ENCODE measurements at regions not wholly inside any gene's neighbourhood (a gene's known extent, or its start where the extent isn't known, plus 50 kb on each side); places are given as distances from the start of the nearest gene placed in this dataset.

DNA sequence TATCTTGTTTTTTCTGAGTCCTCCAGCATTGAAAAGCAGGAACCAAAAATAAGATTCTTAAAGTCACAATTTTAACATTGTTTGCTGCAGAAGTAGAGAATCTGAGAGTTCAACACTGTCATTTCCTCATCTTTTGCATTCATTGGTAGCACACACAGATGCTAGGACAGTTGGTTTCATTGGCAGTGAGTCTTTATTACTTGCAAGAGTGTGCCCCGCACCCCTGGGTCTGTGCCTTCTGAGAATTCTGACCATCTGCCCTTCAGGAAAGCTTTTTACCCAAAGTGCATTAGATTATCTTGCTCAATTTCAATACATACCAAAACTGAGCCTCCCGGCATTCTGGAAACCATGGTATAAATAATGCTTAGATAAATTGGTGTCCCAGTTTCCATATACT is 247.7 kb upstream of the SLITRK1 start:
- no peaks in the 10 kb centered on the region for H4K20me1 ChIP-seq (ENCODE audit: insufficient read depth, low read length)
- H4K8ac ChIP-seq (ENCODE audit: low read depth in 2 of 2, low read length in 2 of 2): no peak overlapping the region
- H3K18ac ChIP-seq (ENCODE audit: low read depth, low read length): no peak overlapping the region
- dilution Hi-C loops (cut with HindIII; ENCODE audit: low sequenced_read_pairs, unreplicated experiment) (no loop called here), in situ Hi-C loops (cut with MboI; ENCODE audit: low sequenced_read_pairs) (no loop called here), intact Hi-C loops (cut with micrococcal nuclease) (no loop called here)
- no peak overlapping the region for H4K91ac ChIP-seq (ENCODE audit: insufficient read depth, low read depth, low read length)
- no peak overlapping the region for H3K4ac ChIP-seq (ENCODE audit: low read depth, low read length)
- H3K56ac ChIP-seq (ENCODE audit: extremely low read depth, insufficient read depth, low read length): no peak overlapping the region
- H2AFZ ChIP-seq (replicated peaks; ENCODE audit: low read length, poor library complexity): no peak overlapping the region
- H2AK5ac ChIP-seq (ENCODE audit: low read depth, low read length): no peak overlapping the region
- no peaks in the 10 kb centered on the region for H3K9me1 ChIP-seq (ENCODE audit: insufficient read depth, low read length)
- H3K14ac ChIP-seq (replicated peaks; ENCODE audit: low read depth, low read length): no peak overlapping the region
- H3K79me1 ChIP-seq (ENCODE audit: low read depth in 1 of 2, low read length in 2 of 2): no peaks in the 10 kb centered on the region
- H3K4me2 ChIP-seq (ENCODE audit: low read depth, low read length): no peak overlapping the region
- no peaks in the 10 kb centered on the region for H3K36me3 ChIP-seq (ENCODE audit: control insufficient read depth, insufficient read depth, low read length)
- H3K27me3 ChIP-seq (ENCODE audit: control insufficient read depth, insufficient read depth, low read length): no peaks in the 10 kb centered on the region
- ChIA-PET CTCF (no interaction called here), POLR2A (ENCODE audit: unreplicated experiment) (no interaction called here)
- no peak overlapping the region for H2BK20ac ChIP-seq (ENCODE audit: low read depth, low read length)
- DNase-seq (no peak), ATAC-seq (ENCODE audit: low read depth) (no peak)
- no peak overlapping the region for H3K27ac ChIP-seq (ENCODE audit: insufficient read depth, low read length)
- no peaks in the 10 kb centered on the region for H3K4me1 ChIP-seq (ENCODE audit: control insufficient read depth, insufficient read depth, low read length)
- no peak overlapping the region for H3K9ac ChIP-seq (ENCODE audit: low read depth, low read length)
- BruUV-seq (replicated peaks): no TSS peak
- no peak overlapping the region for H2AK9ac ChIP-seq (replicated peaks; ENCODE audit: low read depth, low read length, poor library complexity)
- H3K23ac ChIP-seq (ENCODE audit: low read depth, low read length): no peak overlapping the region
- no peak overlapping the region for H2BK5ac ChIP-seq (ENCODE audit: low read depth, low read length, poor library complexity, severe bottlenecking)
- WGBS, 2 experiments (ENCODE audit: extremely low coverage in 2 of 2, insufficient read length in 1 of 2): no CpG with 5 or more reads among the region's 2 CpGs
- H3K9me3 ChIP-seq (ENCODE audit: control insufficient read depth, insufficient read depth, low read length): peaks cover 7% of the 10 kb centered on the region; the same call in 1 of the 2 replicates
- no peak overlapping the region for H4K5ac ChIP-seq (ENCODE audit: low read depth, low read length)
- H2BK15ac ChIP-seq (ENCODE audit: low read depth, low read length): no peak overlapping the region
- H3K4me3 ChIP-seq (ENCODE audit: insufficient read depth, low read depth, low read length): no peak overlapping the region
- H2BK120ac ChIP-seq (ENCODE audit: low read depth, low read length): no peak overlapping the region
- TF ChIP-seq RAD21 (IDR thresholded peaks at IDR 0.05; ENCODE audit: low read length): no peak
- no peak for TF ChIP-seq RCOR1 (IDR thresholded peaks at IDR 0.05; ENCODE audit: insufficient replicate concordance, low read length)
- TF ChIP-seq MXI1 (IDR thresholded peaks at IDR 0.05; ENCODE audit: borderline replicate concordance, low read depth, low read length): no peak
- TF ChIP-seq BHLHE40 (IDR thresholded peaks at IDR 0.05; ENCODE audit: low read depth, low read length): no peak
- no peak for TF ChIP-seq MAZ (IDR thresholded peaks at IDR 0.05; ENCODE audit: borderline replicate concordance, low read depth, low read length)
- TF ChIP-seq, protein P1, sequence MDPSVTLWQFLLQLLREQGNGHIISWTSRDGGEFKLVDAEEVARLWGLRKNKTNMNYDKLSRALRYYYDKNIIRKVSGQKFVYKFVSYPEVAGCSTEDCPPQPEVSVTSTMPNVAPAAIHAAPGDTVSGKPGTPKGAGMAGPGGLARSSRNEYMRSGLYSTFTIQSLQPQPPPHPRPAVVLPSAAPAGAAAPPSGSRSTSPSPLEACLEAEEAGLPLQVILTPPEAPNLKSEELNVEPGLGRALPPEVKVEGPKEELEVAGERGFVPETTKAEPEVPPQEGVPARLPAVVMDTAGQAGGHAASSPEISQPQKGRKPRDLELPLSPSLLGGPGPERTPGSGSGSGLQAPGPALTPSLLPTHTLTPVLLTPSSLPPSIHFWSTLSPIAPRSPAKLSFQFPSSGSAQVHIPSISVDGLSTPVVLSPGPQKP (IDR thresholded peaks at IDR 0.05; ENCODE audit: borderline replicate concordance, low read depth, low read length): no peak
- TF ChIP-seq, protein P2, sequence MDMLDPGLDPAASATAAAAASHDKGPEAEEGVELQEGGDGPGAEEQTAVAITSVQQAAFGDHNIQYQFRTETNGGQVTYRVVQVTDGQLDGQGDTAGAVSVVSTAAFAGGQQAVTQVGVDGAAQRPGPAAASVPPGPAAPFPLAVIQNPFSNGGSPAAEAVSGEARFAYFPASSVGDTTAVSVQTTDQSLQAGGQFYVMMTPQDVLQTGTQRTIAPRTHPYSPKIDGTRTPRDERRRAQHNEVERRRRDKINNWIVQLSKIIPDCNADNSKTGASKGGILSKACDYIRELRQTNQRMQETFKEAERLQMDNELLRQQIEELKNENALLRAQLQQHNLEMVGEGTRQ (IDR thresholded peaks at IDR 0.05; ENCODE audit: low read depth, low read length): no peak
- no peak for TF ChIP-seq CEBPB (IDR thresholded peaks at IDR 0.05; ENCODE audit: low read depth, low read length)
- TF ChIP-seq SMC3 (IDR thresholded peaks at IDR 0.05; ENCODE audit: low read depth, low read length): no peak
- no peak for TF ChIP-seq FOS (IDR thresholded peaks at IDR 0.05; ENCODE audit: low read depth, low read length)
- TF ChIP-seq, protein P3, sequence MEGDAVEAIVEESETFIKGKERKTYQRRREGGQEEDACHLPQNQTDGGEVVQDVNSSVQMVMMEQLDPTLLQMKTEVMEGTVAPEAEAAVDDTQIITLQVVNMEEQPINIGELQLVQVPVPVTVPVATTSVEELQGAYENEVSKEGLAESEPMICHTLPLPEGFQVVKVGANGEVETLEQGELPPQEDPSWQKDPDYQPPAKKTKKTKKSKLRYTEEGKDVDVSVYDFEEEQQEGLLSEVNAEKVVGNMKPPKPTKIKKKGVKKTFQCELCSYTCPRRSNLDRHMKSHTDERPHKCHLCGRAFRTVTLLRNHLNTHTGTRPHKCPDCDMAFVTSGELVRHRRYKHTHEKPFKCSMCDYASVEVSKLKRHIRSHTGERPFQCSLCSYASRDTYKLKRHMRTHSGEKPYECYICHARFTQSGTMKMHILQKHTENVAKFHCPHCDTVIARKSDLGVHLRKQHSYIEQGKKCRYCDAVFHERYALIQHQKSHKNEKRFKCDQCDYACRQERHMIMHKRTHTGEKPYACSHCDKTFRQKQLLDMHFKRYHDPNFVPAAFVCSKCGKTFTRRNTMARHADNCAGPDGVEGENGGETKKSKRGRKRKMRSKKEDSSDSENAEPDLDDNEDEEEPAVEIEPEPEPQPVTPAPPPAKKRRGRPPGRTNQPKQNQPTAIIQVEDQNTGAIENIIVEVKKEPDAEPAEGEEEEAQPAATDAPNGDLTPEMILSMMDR (conservative IDR thresholded peaks at IDR 0.05; ENCODE audit: low read depth, low read length): no peak
- TF ChIP-seq POLR2A (IDR thresholded peaks at IDR 0.05; ENCODE audit: low read depth, low read length): no peak
- no peak for TF ChIP-seq CHD1 (IDR thresholded peaks at IDR 0.05; ENCODE audit: low read depth, low read length)
- TF ChIP-seq RFX5 (IDR thresholded peaks at IDR 0.05; ENCODE audit: low read depth, low read length): no peak
- no peak for TF ChIP-seq NFE2L2 (IDR thresholded peaks at IDR 0.05; ENCODE audit: low read depth, low read length)
- no peak for TF ChIP-seq MAFK (IDR thresholded peaks at IDR 0.05; ENCODE audit: low read depth, low read length)

All from IMR-90 (cell line).